NCI-H146 (cell line): ENCODE measurements at regions not wholly inside any gene's neighbourhood (a gene's known extent, or its start where the extent isn't known, plus 50 kb on each side); places are given as distances from the start of the nearest gene placed in this dataset.

ENCODE experiments used
- DNase-seq: peaks from one replicate; lab custom pipeline; 2025; lab: John Stamatoyannopoulos, UW

- no peak for DNase-seq
Observed at GRCh38 chr3:64464955-64465354, 222.8 kb downstream of the ADAMTS9 start.

GRCh38 chr3:64463981-64464380 lies 223.8 kb downstream of the ADAMTS9 start:
- peak; percentile 72 for DNase-seq

- no peak for DNase-seq
Observed at GRCh38 chr3:64462203-64462602, 225.6 kb downstream of the ADAMTS9 start.

- DNase-seq, result no peak
Observed at GRCh38 chr3:64460877-64461276, 226.9 kb downstream of the ADAMTS9 start.

GRCh38 chr3:64460141-64460730 lies 227.6 kb downstream of the ADAMTS9 start:
- DNase-seq, result no peak

GRCh38 chr3:64459711-64460110 lies 228.1 kb downstream of the ADAMTS9 start:
- no peak for DNase-seq

- DNase-seq, result no peak
Observed at GRCh38 chr3:64457811-64458210, 230.0 kb downstream of the ADAMTS9 start.

GRCh38 chr3:64456674-64457073 lies 231.1 kb downstream of the ADAMTS9 start:
- no peak for DNase-seq

GRCh38 chr3:64455351-64455750 lies 230.1 kb upstream of the PRICKLE2 start:
- no peak for DNase-seq

GRCh38 chr3:64454768-64455167 lies 229.5 kb upstream of the PRICKLE2 start:
- no peak for DNase-seq

- DNase-seq, result no peak
Observed at GRCh38 chr3:64454179-64454578, 228.9 kb upstream of the PRICKLE2 start.

- DNase-seq, result no peak
Observed at GRCh38 chr3:64451283-64452012, 226.2 kb upstream of the PRICKLE2 start.

GRCh38 chr3:64450396-64450956 lies 225.2 kb upstream of the PRICKLE2 start:
- DNase-seq, result no peak

GRCh38 chr3:64449026-64449425 lies 223.8 kb upstream of the PRICKLE2 start:
- no peak for DNase-seq

GRCh38 chr3:64445944-64446300 lies 220.7 kb upstream of the PRICKLE2 start:
- no peak for DNase-seq

GRCh38 chr3:64445109-64445943 lies 220.1 kb upstream of the PRICKLE2 start:
- peak; percentile 76 for DNase-seq

GRCh38 chr3:64444490-64445108 lies 219.3 kb upstream of the PRICKLE2 start:
- DNase-seq, result peak; percentile 11

- no peak for DNase-seq
Observed at GRCh38 chr3:64443546-64444381, 218.5 kb upstream of the PRICKLE2 start.

GRCh38 chr3:64441861-64442260 lies 216.6 kb upstream of the PRICKLE2 start:
- DNase-seq, result no peak

- peak; percentile 11 for DNase-seq
Observed at GRCh38 chr3:64440498-64440897, 215.2 kb upstream of the PRICKLE2 start.

- no peak for DNase-seq
Observed at GRCh38 chr3:64438812-64439211, 213.5 kb upstream of the PRICKLE2 start.
